ENCODE measurements at regions not wholly inside any gene's neighbourhood (a gene's known extent, or its start where the extent isn't known, plus 50 kb on each side); places are given as distances from the start of the nearest gene placed in this dataset.

DNA sequence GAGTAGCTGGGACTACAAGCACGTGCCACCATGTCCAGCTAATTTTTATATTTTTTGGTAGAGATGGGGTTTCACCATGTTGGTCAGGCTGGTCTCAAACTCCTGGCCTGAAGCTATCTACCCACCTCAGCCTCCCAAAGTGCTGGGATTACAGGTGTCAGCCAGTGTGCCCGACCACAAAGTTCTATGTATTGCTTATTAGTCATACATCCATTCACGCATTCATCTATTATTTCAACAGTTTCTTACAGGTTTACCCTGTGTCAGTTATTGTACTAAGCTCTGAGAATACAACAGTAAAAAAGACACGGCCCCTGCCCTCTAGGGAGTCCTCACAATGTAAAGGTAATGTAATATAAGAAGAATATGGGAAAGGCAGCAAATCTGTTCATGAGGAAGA, 188.9 kb upstream of the BTG1 start:
- TF ChIP-seq EZH2 (IDR thresholded peaks at IDR 0.05) (no peak), EZH2phosphoT487 (IDR thresholded peaks at IDR 0.05) (no peak)
- TF ChIP-seq, protein P1, sequence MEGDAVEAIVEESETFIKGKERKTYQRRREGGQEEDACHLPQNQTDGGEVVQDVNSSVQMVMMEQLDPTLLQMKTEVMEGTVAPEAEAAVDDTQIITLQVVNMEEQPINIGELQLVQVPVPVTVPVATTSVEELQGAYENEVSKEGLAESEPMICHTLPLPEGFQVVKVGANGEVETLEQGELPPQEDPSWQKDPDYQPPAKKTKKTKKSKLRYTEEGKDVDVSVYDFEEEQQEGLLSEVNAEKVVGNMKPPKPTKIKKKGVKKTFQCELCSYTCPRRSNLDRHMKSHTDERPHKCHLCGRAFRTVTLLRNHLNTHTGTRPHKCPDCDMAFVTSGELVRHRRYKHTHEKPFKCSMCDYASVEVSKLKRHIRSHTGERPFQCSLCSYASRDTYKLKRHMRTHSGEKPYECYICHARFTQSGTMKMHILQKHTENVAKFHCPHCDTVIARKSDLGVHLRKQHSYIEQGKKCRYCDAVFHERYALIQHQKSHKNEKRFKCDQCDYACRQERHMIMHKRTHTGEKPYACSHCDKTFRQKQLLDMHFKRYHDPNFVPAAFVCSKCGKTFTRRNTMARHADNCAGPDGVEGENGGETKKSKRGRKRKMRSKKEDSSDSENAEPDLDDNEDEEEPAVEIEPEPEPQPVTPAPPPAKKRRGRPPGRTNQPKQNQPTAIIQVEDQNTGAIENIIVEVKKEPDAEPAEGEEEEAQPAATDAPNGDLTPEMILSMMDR (IDR thresholded peaks at IDR 0.05), result no peak

Data from neural progenitor cell (in vitro differentiated cells).